Stimulated activated CD8-positive, alpha-beta memory T cell treated with anti-CD3 and anti-CD28 coated beads, Interleukin-4, amount 100 ng/mL, for 4 hours (primary cell): ENCODE measurements at regions not wholly inside any gene's neighbourhood (a gene's known extent, or its start where the extent isn't known, plus 50 kb on each side); places are given as distances from the start of the nearest gene placed in this dataset.

Source experiments
- DNase-seq, 2 donors: peaks; one replicate each; pipeline ENCODE4 v3.0.0-alpha.2; 2020; ENCODE audit warnings: low read depth in 2 of 2, low spot score in 1 of 2

DNA sequence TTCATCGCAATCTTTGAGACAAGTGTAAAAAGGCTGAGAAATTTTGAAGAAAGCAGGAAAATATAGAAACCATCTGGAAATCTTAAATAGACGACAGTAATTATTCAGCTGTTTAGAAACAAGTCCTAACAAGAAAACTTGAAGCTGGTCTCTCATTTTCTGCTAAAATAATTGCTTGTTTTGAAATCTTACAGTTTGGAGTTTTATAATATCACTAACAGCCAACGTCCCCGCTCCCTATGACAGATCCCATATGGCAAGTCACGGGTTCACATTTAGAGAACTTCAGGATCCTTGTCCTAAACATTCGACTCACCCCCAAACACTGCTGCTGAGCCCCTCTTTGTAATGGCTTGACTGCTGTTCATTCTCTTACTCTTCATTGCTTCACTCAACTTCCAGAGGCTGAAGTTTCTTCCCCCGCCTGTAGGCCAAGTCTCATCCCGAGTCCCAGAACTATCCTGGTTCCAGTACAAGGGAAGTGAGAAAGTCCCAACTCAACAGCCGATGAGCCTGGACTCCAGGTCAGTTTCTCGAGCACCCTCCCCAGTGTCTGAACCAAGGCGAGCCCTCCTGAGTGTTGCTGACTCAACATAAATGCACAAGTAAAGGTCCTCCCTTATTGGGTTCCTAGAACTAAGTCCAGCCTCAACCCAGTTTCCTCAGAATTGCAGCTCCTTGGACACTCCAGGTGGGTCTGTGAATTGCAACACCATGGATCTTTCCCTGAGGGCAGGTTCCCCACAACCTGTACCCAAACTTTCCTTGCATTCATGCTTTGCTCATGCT is 93.4 kb upstream of the BACE2 start:
- no peak for DNase-seq

DNA sequence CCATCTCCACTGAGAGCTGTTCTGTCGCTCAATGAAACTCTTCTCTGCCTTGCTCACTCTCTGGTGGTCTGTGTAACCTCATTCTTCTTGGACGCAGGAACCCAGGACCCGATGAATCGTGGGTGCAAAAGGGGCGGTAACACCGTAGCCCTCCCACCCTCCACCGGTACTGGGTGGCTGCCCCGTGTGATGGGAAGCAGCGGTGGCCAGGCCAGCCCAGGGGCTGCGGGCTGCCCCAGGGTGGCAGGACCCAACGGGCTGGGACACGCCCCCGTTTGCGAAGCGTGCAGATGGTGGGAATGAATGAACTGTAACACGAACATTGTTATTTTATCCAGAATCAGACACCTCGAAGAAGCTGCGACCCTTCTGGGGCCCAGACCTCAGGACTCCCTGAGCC is 92.3 kb upstream of the BACE2 start:
- no peak for DNase-seq

GRCh38 chr21:41076064-41076463 is 91.9 kb upstream of the BACE2 start:
- DNase-seq, result no peak

GRCh38 chr21:41079159-41079558 is 88.8 kb upstream of the BACE2 start:
- DNase-seq, result no peak

GRCh38 chr21:41080485-41081121 is 87.4 kb upstream of the BACE2 start:
- no peak for DNase-seq

- no peak for DNase-seq
Observed at GRCh38 chr21:41086569-41086968, 81.4 kb upstream of the BACE2 start.

- DNase-seq, result no peak
Observed at GRCh38 chr21:41090981-41091380, 77.0 kb upstream of the BACE2 start.

- DNase-seq, result no peak
Observed at GRCh38 chr21:41091616-41092015, 76.3 kb upstream of the BACE2 start.

DNA sequence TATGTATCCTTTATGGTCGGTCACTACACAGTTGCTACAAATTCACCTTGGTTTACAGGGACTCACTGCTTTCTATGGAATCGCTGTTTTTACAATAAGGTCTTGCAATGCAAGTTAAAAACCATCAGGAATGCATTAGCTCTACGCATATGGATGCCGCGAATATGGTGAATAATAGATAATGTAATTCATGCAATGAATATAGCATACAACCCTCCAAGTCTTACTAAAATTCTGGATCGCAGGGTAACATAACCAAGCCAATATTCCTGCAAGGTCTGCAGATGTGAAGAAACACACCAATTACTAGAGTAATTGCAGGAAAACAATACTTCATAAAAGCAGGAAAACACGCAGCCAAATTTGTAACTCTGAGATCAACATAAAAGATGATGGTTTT is 75.6 kb upstream of the BACE2 start:
- DNase-seq, result no peak

- no peak for DNase-seq
Observed at GRCh38 chr21:41095983-41096382, 72.0 kb upstream of the BACE2 start.

DNA sequence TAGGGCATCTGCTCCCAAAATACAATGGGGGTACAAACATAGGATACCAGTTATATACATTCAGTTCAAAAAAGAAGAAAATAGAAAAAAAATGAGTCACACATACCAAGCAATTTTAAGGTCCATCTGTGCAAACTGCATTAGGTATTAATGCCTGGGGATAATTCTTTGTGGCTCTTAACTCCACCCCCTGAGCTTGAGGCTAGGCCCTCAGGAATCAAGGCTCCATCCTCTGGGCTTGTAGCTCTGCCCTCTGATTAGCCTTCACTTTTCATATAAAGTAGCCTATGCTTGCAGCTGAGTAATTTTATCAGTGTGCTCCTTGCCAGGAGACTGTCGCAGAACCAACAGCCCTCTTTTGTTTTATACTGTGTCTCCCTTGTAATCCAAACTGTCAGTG is 69.9 kb upstream of the BACE2 start:
- no peak for DNase-seq

DNA sequence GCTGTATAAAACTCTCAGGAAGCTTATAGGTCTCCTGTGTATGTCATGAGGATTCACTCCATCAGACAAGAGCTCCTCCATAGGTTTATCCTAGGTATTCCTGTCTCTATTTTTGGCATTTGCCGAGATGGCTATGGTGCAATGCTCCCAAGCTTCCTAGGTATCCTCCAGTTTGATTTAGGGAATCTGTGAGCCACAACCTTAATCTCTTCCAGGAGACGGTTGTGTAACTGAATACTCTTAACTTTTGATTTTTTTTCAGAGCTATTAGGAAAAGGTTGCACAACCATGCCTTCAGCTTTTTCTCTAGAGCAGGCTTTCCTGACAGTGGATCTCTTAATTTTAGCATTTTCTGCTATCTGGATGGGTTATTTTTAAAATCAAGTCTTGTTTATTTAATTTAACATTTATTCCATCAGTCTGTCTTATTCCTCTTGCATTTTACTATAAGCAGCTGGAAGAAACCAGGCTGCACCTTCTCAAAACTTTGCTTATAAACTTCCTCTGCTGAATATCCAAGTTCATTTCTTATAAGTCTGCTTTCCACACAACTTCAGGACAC is 69.4 kb upstream of the BACE2 start:
- DNase-seq, result no peak

- no peak for DNase-seq
Observed at GRCh38 chr21:41100826-41101550, 67.0 kb upstream of the BACE2 start.

- no peak for DNase-seq
Observed at GRCh38 chr21:41102281-41102680, 65.7 kb upstream of the BACE2 start.

GRCh38 chr21:41107602-41108001 is 60.4 kb upstream of the BACE2 start:
- no peak for DNase-seq

- DNase-seq, result no peak
Observed at GRCh38 chr21:41108668-41109585, 59.0 kb upstream of the BACE2 start.

GRCh38 chr21:41110161-41110560 is 57.8 kb upstream of the BACE2 start:
- DNase-seq, result no peak

- no peak for DNase-seq
Observed at GRCh38 chr21:41110664-41111063, 57.3 kb upstream of the BACE2 start.

- no peak for DNase-seq
Observed at GRCh38 chr21:41111681-41112080, 56.3 kb upstream of the BACE2 start.

GRCh38 chr21:41112740-41113692 is 54.9 kb upstream of the BACE2 start:
- no peak for DNase-seq
